NT2/D1 (cell line): ENCODE measurements at regions not wholly inside any gene's neighbourhood (a gene's known extent, or its start where the extent isn't known, plus 50 kb on each side); places are given as distances from the start of the nearest gene placed in this dataset.

Experiments used
- SUZ12 ChIP-seq: IDR thresholded peaks from 2 replicates; pipeline ENCODE4 v1.6.1; 2011; ENCODE audit not compliant: insufficient read length, insufficient read depth; ENCODE audit errors: extremely low read depth
- YY1 ChIP-seq: IDR thresholded peaks from 2 replicates; pipeline ENCODE4 v1.6.1; 2011; ENCODE audit not compliant: insufficient read length, insufficient read depth
- ZNF274 ChIP-seq: IDR thresholded peaks from 2 replicates; pipeline ENCODE4 v1.6.1; 2011; ENCODE audit warnings: mild to moderate bottlenecking, low read depth, low read length

DNA sequence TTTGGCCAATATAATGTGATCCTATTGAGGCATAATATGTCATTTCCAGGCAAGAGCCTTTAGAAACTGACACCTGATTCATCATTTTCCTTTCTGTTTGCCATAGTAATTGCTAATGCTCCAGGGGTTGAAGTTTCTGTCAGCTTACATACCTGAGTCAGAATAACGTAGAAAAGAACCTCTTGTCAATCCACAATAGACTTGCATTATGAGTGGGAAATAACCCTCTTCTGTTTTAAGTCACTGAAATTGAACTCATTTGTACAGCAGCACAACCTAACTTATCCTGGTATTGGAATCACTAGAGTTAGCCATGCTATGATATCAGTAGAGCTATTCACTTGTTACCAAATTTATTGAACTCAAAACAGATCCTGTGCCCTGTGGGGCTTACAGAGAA is 101.7 kb upstream of the TP63 start:
- TF ChIP-seq ZNF274 (no peak), SUZ12 (no peak), YY1 (no peak)
